OCI-LY1 (cell line): ENCODE measurements at regions not wholly inside any gene's neighbourhood (a gene's known extent, or its start where the extent isn't known, plus 50 kb on each side); places are given as distances from the start of the nearest gene placed in this dataset.

Source experiments
- H2AFZ ChIP-seq: fragments of 200-600 bp; sonication (generic), shearing (Covaris generic); 2 replicates; pipeline ENCODE4 v1.6.0; 2014; ENCODE audit warnings: antibody characterized with exemption, mild to moderate bottlenecking, low read length
- H3F3A ChIP-seq: fragments of 200-600 bp; sonication (generic), shearing (Covaris generic); 2 replicates; pipeline ENCODE4 v1.6.0; 2014; ENCODE audit warnings: mild to moderate bottlenecking, antibody characterized with exemption, low read length, moderate library complexity; ENCODE audit not compliant: insufficient read depth
- H3K27ac ChIP-seq: fragments of 200-600 bp; sonication (generic); 2 replicates; pipeline ENCODE4 v1.5.1; 2014; ENCODE audit warnings: low read length, mixed run types, mild to moderate bottlenecking, low read depth; ENCODE audit not compliant: poor library complexity, severe bottlenecking
- H3K27me3 ChIP-seq: fragments of 200-600 bp; sonication (generic); 2 replicates; pipeline ENCODE4 v1.6.0; 2014; ENCODE audit warnings: antibody characterized with exemption, mild to moderate bottlenecking, low read length, moderate library complexity; ENCODE audit not compliant: insufficient read depth
- H3K36me3 ChIP-seq: fragments of 200-600 bp; sonication (generic); 2 replicates; pipeline ENCODE4 v1.6.1; 2014; ENCODE audit warnings: mild to moderate bottlenecking, antibody characterized with exemption, low read length, moderate library complexity, mixed read lengths; ENCODE audit not compliant: insufficient read depth
- H3K4me1 ChIP-seq: fragments of 200-600 bp; sonication (generic); 2 replicates; pipeline ENCODE4 v1.5.1; 2014; ENCODE audit warnings: mild to moderate bottlenecking, low read length, moderate library complexity; ENCODE audit not compliant: insufficient read depth, severe bottlenecking
- H3K4me2 ChIP-seq: fragments of 200-600 bp; sonication (generic), shearing (Covaris generic); 2 replicates; pipeline ENCODE4 v1.6.1; 2014; ENCODE audit warnings: low read length
- H3K4me3 ChIP-seq: fragments of 200-600 bp; sonication (generic); 2 replicates; pipeline ENCODE4 v1.5.1; 2014; ENCODE audit warnings: low read length, low read depth, mild to moderate bottlenecking, mixed read lengths; ENCODE audit not compliant: poor library complexity, severe bottlenecking
- H3K79me2 ChIP-seq: fragments of 200-600 bp; shearing (Covaris generic); 2 replicates; pipeline ENCODE4 v1.6.1; 2016; ENCODE audit warnings: mixed run types, low read length, mixed read lengths; ENCODE audit not compliant: insufficient read depth
- H3K9ac ChIP-seq: fragments of 200-600 bp; sonication (generic), shearing (Covaris generic); 2 replicates; pipeline ENCODE4 v1.6.1; 2014; ENCODE audit warnings: mild to moderate bottlenecking, low read length, mixed read lengths
- H3K9me2 ChIP-seq: fragments of 200-600 bp; sonication (generic), shearing (Covaris generic); 2 replicates; pipeline ENCODE4 v1.6.1; 2014; ENCODE audit warnings: low read depth, mild to moderate bottlenecking, low read length, mixed read lengths
- H3K9me3 ChIP-seq: fragments of 200-600 bp; shearing (Covaris generic); 2 replicates; pipeline ENCODE4 v1.6.1; 2014; ENCODE audit warnings: low read length, mixed read lengths
- H4K20me1 ChIP-seq: fragments of 200-600 bp; sonication (generic), shearing (Covaris generic); 2 replicates; pipeline ENCODE4 v1.6.0; 2016; ENCODE audit warnings: mild to moderate bottlenecking, low read length; ENCODE audit not compliant: insufficient read depth
- CTCF ChIP-seq: fragments of 200-600 bp; sonication (generic), shearing (Covaris generic); IDR thresholded peaks from 2 replicates; pipeline ENCODE4 v1.5.1; 2017; ENCODE audit warnings: mild to moderate bottlenecking, antibody characterized with exemption, low read length, moderate library complexity, mixed read lengths
- EZH2 ChIP-seq: fragments of 200-600 bp; sonication (generic), shearing (Covaris generic); IDR thresholded peaks from 2 replicates; pipeline ENCODE4 v1.8.0; 2017; ENCODE audit warnings: borderline replicate concordance, mixed run types, mild to moderate bottlenecking, antibody characterized with exemption, low read length, moderate library complexity, mixed read lengths

GRCh38 chr6:77181749-77182148, 281.5 kb downstream of the HTR1B start:
- H4K20me1 ChIP-seq, result no peaks in the 10 kb centered on the region
- no peaks in the 10 kb centered on the region for H3K36me3 ChIP-seq
- H3K9me2 ChIP-seq, result no peaks in the 10 kb centered on the region
- H3K27ac ChIP-seq, result no peak overlapping the region
- no peak overlapping the region for H3K4me3 ChIP-seq
- no peaks in the 10 kb centered on the region for H3K79me2 ChIP-seq
- no peaks in the 10 kb centered on the region for H3K27me3 ChIP-seq
- TF ChIP-seq EZH2, result no peak
- TF ChIP-seq CTCF, result no peak
- H3K4me2 ChIP-seq, result no peak overlapping the region
- no peak overlapping the region for H2AFZ ChIP-seq
- H3K9me3 ChIP-seq, result no peaks in the 10 kb centered on the region
- H3F3A ChIP-seq, result no peaks in the 10 kb centered on the region
- no peaks in the 10 kb centered on the region for H3K4me1 ChIP-seq
- no peak overlapping the region for H3K9ac ChIP-seq

- no peak for TF ChIP-seq CTCF
- no peak for TF ChIP-seq EZH2
- Histone ChIP-seq H3K9me3 (no peaks in the 10 kb centered on the region), H3K9ac (no peak overlapping the region), H3K27me3 (no peaks in the 10 kb centered on the region), H3K9me2 (no peaks in the 10 kb centered on the region), H3K4me1 (no peaks in the 10 kb centered on the region), H3K36me3 (no peaks in the 10 kb centered on the region), H3K79me2 (no peaks in the 10 kb centered on the region), H3K4me3 (no peak overlapping the region), H4K20me1 (no peaks in the 10 kb centered on the region), H2AFZ (no peak overlapping the region), H3K27ac (no peak overlapping the region), H3F3A (no peaks in the 10 kb centered on the region), H3K4me2 (no peak overlapping the region)
Measured at GRCh38 chr6:77180326-77180725, 283.0 kb downstream of the HTR1B start.

GRCh38 chr6:77178821-77179220, 284.5 kb downstream of the HTR1B start:
- Histone ChIP-seq H3K4me3 (no peak overlapping the region), H3K4me2 (no peak overlapping the region), H3K27ac (no peak overlapping the region), H3K27me3 (no peaks in the 10 kb centered on the region), H3K9me3 (no peaks in the 10 kb centered on the region), H3K36me3 (no peaks in the 10 kb centered on the region), H3K79me2 (no peaks in the 10 kb centered on the region), H2AFZ (no peak overlapping the region), H4K20me1 (no peaks in the 10 kb centered on the region), H3F3A (no peaks in the 10 kb centered on the region), H3K9ac (no peak overlapping the region), H3K4me1 (no peaks in the 10 kb centered on the region), H3K9me2 (no peaks in the 10 kb centered on the region)
- no peak for TF ChIP-seq EZH2
- TF ChIP-seq CTCF, result no peak
